Fibroblast of lung (primary cell): ENCODE measurements at regions not wholly inside any gene's neighbourhood (a gene's known extent, or its start where the extent isn't known, plus 50 kb on each side); places are given as distances from the start of the nearest gene placed in this dataset.

Source experiments
- CTCF ChIP-seq, 2 donors: IDR thresholded peaks in 1 of 2; conservative IDR thresholded peaks in 1 of 2; 1 replicate in 1 of 2; 2 replicates in 1 of 2; pipeline ENCODE4 v1.5.1; 2011 to 2012; ENCODE audit warnings: low read length in 2 of 2, control low read depth in 1 of 2, inconsistent platforms in 1 of 2, low read depth in 1 of 2, mild to moderate bottlenecking in 1 of 2
- EZH2 ChIP-seq: IDR thresholded peaks from 2 replicates; pipeline ENCODE4 v1.5.1; 2012; ENCODE audit warnings: low read length, control low read depth, mild to moderate bottlenecking; ENCODE audit errors: missing control alignments

- TF ChIP-seq CTCF (conservative IDR thresholded peaks at IDR 0.05 in 1 of 2, IDR thresholded peaks at IDR 0.05 in 1 of 2; ENCODE audit: low read depth in 1 of 2, low read length in 2 of 2) (no peak), EZH2 (no peak)
Observed at GRCh38 chr6:102980951-102981350, 1587.4 kb downstream of the GRIK2 start.
